ENCODE measurements at regions not wholly inside any gene's neighbourhood (a gene's known extent, or its start where the extent isn't known, plus 50 kb on each side); places are given as distances from the start of the nearest gene placed in this dataset.
"Not testable (repeated sequence)": the region's sequence is repeated elsewhere in the genome, so short reads cannot be mapped to it uniquely, and the experiment has no call there.

DNA sequence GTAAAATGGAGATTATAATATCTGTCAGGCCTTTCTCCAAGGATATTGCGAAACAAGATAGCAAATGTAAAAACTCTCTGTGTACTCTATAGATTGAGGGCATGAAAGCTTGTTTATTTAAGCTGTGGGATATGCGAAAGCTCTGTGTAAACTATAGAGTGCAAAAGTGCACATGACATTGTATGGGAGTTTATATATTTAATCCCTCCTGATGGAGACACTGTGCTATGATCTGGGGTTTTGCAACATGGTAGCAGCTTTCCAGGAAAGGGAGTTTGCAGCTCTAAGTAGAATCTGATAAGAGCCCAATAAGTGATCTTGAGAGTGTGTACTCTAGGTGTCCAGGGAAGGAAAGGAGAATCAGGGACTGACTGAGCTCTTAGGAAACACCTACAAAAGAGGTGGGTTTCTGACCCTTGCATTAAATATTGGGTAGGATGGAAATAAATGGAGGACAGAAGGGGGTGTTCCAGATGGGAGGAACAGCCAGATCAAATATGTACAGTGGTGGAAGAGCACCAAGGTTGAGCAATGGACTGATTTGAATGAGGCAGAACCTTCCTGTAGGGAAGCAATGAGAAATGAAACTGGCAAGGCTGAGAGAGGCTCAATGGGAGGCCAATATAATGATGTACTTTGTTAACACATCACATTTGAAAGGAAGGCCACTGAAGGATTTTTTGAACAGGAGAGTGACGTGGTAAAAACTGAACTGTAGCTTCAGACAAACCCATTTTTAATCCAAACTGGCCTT, 450.1 kb downstream of the GJA1 start:
- no peak for DNase-seq

GRCh38 chr6:121886223-121886830, 450.9 kb downstream of the GJA1 start:
- DNase-seq, result no peak

- DNase-seq, result no peak
These were observed 452.3 kb downstream of the GJA1 start for GRCh38 chr6:121887724-121888123.

DNA sequence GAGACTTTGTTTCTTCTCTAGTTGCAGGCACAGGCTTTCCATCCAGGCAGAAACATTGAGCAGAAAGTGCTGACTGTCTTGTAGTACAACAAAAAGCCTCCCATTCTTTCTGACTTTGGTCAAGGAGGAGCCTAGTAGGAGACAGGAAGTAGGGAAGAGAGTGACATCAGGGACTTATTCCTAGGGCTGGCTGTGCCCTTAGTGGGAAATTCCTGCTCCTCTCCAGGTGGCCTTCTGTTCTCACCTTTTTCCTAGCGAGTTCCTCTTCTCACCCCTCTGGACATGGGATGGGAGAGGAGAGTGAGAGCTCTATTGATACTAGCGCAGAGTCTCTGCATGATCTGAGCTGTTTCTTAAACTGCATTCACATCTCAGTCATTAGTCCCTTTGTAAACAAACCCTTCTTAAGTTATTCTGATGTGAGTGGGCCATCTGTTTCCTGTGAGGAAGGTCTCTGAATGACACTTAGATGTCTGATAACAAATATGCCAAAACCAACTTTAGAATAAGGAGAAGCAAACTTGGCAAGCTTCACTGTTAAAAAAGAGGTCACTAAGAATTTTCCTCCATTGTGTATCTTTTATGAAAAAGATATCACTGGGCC, 455.0 kb downstream of the GJA1 start:
- no peak for DNase-seq

DNA sequence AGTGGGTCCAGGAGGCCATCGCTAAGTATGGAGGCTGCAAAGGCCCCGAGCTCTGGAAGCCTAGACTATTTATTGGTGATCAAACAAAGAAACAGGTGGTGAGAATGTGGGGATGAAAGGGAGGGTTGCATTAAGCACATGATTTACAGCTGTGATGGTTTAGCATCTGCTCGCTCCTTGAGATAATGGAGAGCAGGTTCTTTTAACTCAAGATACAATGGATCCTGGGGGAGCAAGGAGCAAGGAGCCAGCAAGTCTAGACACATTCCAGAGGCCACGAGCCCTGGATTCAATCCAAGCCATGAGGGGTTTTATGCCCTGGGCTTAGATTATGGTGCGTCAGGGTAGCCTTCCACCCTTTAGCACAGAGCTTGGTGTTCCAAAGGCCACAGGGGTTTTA, 460.3 kb downstream of the GJA1 start:
- DNase-seq, result not testable (repeated sequence)

DNA sequence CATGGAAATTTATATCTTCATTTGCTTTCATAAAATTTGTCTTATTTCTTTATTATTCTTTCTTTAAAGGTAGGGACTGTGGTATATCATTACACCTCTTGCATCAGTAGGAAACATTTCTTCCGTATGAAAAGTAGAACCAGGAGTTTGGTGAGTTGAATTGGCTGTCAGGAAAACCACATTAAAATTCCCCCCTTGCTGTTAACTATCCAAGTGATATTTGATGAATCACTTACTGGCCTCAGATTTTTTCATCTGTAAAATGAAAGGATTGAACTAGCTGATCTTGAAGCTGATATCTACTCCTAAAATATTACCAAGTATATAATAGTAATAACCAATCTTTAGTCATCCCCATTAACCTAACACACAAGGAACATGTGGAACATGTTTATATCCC, 460.9 kb downstream of the GJA1 start:
- DNase-seq, result no peak

DNA sequence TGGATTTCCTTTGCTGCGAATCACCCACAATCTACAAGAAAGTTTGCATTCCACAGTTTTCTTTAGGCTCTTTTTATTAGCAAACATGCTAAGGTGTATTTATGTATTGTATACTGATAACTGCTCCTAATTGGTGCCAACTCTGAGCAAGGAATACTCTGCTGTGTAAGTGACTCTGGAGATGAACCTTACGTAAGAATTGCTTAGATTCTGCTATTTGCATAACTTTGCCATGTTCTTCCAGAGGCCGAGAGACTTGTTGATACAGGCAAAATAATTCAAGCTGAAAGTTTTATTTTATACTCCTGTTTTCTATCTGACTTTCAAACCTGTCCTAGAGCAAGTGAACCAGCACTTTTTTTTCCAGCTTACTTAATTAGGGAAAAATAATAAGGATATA, 461.3 kb downstream of the GJA1 start:
- DNase-seq, result no peak

GRCh38 chr6:121897337-121897760, 461.9 kb downstream of the GJA1 start:
- DNase-seq, result no peak

GRCh38 chr6:121901432-121901831, 466.0 kb downstream of the GJA1 start:
- DNase-seq, result no peak

DNA sequence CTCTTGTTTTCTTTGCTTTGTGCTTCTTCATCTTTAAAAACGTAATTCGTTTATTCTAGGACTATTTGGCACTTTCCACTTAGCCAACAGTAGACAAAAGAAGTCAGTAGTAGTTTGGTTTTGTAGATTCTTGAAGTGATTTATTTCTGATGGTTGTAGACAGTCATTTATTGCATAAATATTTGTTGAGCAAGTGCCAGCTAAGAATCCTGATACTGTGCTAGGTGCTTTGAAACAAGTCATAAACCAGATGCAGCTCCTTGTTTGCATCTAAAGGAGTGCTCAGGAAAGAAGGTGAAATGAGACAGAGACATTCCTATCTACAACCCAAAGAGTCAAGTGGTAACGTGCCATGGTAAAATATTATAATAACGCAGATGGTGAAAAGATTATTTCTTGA, 469.1 kb downstream of the GJA1 start:
- no peak for DNase-seq

DNA sequence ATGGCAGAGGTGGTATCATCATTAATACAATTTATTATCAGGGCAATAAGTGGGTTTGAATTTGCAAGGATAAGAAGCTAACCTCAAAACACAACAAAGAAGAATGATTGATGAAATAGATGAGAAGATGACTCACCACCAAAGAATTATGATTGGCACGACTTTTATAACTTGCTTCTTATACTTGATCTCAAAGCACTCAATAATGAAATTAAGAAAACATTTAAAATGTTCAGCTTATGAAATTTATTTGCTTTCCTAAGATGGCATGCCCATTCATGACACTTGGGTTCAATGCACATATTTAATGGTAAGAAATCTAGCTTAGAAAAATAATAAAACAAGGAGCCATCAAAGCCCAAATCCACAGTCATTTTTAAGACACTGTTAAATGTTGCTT, 477.5 kb downstream of the GJA1 start:
- no peak for DNase-seq

- DNase-seq, result no peak
These were observed 481.9 kb downstream of the GJA1 start for GRCh38 chr6:121917263-121917829.

- DNase-seq, result no peak
These were observed 481.5 kb upstream of the HSF2 start for GRCh38 chr6:121917834-121918559.

DNA sequence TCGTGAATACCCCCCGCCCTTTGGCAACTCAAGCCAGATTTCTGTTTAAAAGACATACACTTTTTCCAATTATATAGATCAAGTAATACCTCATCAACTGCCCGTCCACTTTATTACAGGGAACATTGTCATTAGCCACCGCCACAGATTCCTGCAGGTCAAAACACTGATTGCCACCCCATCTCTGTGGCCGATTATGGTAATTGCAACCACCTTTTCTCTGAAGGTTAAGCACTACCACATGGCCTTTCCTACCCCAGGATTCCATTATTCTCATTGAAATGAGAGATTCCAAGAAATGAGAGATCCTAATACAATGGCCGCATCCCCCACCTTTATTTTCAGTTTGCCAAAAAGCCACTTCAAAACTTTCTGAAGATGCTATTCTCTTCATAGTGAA, 478.8 kb upstream of the HSF2 start:
- no peak for DNase-seq

- no peak for DNase-seq
These were observed 474.4 kb upstream of the HSF2 start for GRCh38 chr6:121925024-121925423.

DNA sequence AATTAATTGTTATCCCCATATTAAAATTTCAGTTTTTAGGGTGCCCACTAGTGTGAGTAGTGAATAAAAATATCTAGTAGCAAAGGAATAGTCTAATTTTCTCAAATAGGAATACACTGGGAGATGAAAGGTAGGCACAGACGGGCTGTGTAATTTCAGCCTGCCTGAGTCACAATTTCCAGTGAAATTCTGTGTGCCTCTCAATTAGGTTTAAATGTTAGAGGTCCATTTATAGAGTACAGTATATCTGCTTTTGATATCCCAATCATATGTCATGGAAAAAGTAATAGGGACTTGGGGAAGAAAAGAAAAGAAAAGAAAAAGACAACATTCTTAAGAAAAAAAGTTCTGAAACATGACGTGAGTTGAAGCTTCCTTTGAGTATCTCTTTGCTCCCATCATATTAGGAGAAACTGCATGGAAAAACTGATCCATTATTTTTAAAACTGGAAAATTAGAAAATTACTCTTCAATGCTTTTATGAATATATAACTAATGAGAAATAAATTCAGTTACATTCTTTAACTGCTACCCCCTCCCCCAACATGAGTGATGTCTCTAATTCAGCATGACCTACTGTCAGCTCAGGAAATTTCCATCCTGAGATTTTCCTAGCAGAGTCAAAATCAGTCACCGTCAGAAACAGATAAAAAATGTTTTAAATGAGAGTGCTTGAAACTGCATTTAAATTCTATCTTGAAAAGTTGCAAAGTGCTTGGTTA, 473.8 kb upstream of the HSF2 start:
- no peak for DNase-seq

- DNase-seq, result no peak
These were observed 470.2 kb upstream of the HSF2 start for GRCh38 chr6:121929301-121929700.

- DNase-seq, result no peak
These were observed 467.1 kb upstream of the HSF2 start for GRCh38 chr6:121932076-121932991.

DNA sequence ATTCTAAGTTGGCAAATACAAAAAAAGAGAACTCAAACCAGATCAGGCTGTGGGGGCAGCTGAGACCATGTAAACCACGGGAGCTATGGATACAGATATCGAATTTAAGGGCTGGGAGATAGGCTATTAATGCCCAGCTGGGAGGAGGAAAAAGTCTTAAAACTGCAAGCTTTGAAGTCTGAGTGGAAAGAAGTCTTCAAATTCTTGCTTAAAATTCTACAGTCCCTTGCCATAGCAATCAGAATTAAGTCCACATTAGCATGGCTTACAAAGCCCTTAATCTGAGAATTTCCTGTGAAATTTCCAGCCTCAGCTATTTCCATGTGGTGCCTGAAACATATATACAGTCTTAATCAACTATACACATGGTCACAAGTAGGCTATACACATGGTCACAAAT, 465.0 kb upstream of the HSF2 start:
- no peak for DNase-seq

- no peak for DNase-seq
These were observed 458.7 kb upstream of the HSF2 start for GRCh38 chr6:121940728-121941127.

DNA sequence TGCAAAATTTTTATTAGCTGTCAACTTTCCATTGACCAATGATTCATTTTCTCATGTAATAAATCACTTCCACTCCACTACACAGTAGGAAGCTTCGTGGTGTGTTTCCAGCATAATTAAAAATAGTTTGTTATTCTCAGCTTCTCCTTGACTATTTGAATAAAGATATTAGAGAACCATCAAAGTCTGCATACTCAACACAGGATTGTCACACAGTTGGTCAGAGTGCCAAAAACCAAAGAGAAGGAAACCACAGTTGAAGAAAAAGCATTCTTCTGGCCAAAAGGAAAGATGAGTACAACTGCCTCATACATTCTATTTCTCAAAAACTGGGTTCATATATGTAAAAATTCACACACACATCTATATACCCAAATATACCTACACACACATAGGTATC, 455.1 kb upstream of the HSF2 start:
- no peak for DNase-seq

GRCh38 chr6:121951123-121951522, 448.3 kb upstream of the HSF2 start:
- no peak for DNase-seq
